ENCODE measurements at regions not wholly inside any gene's neighbourhood (a gene's known extent, or its start where the extent isn't known, plus 50 kb on each side); places are given as distances from the start of the nearest gene placed in this dataset.

GRCh38 chr1:193519922-193520321 is 333.5 kb upstream of the B3GALT2 start:
- DNase-seq (ENCODE audit: low read depth in 3 of 3): no peak

DNA sequence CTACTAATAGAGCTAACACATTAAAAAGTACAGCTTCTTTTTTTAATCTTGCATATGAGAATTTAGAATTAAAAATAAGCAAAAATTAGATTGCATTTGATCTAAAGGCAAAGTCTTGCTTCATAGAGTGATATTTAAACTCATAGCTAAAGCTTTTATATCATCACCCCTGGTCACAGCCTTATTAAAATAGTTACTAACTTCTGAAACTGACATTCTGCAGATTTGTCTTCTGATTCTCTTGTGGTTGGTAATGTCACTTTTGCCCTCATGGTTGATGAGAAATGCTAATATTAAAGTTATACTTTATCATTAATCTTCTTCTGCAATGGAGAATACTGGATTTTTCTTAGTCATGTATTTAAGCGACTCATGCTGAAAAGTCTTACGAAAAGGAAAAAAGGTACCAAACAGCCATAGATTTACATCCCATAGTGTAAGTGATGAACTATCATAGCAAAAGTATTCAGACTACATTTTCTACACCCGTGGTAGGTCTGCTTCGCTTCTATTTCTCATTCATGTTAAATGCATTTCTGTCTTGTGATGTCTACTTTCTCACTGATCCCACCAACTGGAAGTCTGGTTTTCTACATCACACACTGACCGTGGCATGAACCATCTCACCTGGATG is 330.5 kb upstream of the B3GALT2 start:
- no peak for DNase-seq (ENCODE audit: low read depth in 3 of 3)

DNA sequence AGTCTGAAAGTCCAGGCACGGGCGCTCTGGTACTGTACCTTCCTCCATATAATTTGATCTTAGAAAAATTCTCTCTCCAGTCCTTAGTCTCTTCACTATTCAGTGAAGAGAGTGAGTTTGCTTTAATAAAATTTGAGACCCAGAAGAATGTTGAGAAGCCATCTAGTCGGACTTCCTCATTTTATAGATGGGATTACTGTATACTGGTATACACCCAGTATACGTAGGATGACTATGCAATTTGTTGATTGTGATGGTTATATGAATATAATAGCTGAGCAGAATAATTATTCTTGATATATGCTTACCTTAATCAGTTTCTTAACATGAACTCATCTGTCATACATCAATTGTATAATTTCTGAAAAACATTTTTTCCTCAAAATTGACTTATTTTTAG is 328.0 kb upstream of the B3GALT2 start:
- DNase-seq (ENCODE audit: low read depth in 3 of 3): no peak

GRCh38 chr1:193513032-193513431 is 326.6 kb upstream of the B3GALT2 start:
- no peak for DNase-seq (ENCODE audit: low read depth in 3 of 3)

GRCh38 chr1:193504920-193505319 is 318.5 kb upstream of the B3GALT2 start:
- DNase-seq (ENCODE audit: low read depth in 3 of 3): no peak

GRCh38 chr1:193498088-193498655 is 311.8 kb upstream of the B3GALT2 start:
- no peak for DNase-seq (ENCODE audit: low read depth in 3 of 3)

GRCh38 chr1:193494368-193494767 is 308.0 kb upstream of the B3GALT2 start:
- DNase-seq (ENCODE audit: low read depth in 3 of 3): no peak

DNA sequence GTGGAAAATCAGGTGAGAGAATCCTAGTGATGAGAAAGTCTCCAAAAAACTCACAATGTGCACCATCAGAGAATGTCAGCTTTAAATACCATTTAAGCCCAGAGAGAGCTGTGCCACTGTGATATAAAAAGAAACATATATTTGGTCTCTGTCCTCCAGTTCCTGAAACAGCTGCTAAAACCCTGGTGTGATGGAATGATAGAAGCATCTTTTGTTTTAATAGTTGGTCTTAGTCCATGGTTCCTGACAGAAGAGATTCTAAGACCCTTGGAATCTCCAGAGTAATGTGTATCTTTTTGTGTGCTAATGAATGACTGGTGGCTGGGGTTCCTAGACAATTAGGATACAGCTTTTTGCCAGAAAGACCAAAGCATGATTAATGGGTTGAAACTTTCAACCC is 302.8 kb upstream of the B3GALT2 start:
- no peak for DNase-seq (ENCODE audit: low read depth in 3 of 3)

DNA sequence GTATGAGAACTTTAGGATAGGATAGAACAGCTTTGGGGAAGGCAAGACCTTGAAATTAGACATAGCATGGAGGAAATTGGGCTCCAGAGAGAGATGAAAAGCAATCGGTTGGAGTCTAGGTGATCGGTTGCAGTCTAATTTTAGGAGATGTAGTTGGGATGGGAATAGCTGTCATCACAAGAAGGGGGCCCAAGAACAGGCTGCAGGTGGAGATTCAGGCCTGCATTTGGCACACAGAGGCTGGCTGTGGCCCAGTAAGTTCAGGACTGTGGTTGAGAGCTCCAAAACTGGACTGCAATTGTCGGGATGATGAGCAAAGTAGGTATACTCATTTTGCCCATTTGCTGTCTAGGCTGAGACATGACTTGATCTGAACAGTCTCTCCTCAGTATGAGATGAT is 301.3 kb upstream of the B3GALT2 start:
- no peak for DNase-seq (ENCODE audit: low read depth in 3 of 3)

DNA sequence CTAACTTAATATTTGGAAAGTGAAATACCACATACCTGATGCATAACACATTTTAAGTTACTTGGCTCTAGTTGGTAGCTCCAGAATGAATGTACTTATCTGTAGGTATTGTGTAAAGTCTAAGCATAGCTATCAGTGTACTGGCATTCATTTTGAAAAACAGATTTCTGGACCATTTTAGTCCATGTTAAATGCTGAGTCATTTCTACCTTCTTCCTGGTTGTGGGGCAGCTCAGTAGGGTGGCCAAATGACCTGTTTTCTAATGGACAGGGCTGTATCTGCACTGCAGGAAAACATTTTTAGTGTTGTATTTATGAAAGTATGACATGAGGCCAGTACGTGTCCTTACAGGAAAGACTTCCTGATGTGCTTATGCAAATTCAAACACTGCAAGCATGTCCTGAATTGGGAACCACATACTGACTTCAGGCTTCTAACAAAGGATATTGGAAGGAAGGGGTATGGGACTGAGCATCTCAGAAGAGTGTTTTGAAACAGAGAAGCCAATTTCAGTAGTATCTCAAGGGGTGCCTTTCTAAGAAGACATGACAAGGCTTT is 300.3 kb upstream of the B3GALT2 start:
- no peak for DNase-seq (ENCODE audit: low read depth in 3 of 3)

DNA sequence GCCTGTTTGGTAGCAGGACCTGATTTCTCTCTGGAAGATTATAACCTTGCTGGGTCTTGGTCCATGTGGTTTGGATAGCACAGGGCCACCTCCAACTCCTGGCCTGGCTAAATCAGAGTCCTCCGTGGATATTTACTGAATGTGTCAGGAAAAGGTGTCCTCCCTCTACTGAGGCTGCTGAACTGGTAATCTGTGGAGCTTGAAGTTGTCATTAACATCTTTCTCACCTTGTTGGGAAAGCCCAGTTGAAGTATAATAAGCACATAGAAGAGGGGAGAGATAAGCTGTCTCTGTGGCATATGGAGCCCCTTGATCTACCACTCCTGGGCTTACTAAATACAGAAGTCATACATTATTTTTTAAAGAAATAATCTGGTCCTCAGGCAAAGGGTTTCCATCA is 294.3 kb upstream of the B3GALT2 start:
- DNase-seq (ENCODE audit: low read depth in 3 of 3): no peak

GRCh38 chr1:193479187-193479586 is 292.8 kb upstream of the B3GALT2 start:
- peak; percentile 7 to 39 (median 13) for DNase-seq (ENCODE audit: low read depth in 3 of 3)

GRCh38 chr1:193476748-193477147 is 290.3 kb upstream of the B3GALT2 start:
- no peak for DNase-seq (ENCODE audit: low read depth in 3 of 3)

GRCh38 chr1:193473932-193474331 is 287.5 kb upstream of the B3GALT2 start:
- no peak for DNase-seq (ENCODE audit: low read depth in 3 of 3)

DNA sequence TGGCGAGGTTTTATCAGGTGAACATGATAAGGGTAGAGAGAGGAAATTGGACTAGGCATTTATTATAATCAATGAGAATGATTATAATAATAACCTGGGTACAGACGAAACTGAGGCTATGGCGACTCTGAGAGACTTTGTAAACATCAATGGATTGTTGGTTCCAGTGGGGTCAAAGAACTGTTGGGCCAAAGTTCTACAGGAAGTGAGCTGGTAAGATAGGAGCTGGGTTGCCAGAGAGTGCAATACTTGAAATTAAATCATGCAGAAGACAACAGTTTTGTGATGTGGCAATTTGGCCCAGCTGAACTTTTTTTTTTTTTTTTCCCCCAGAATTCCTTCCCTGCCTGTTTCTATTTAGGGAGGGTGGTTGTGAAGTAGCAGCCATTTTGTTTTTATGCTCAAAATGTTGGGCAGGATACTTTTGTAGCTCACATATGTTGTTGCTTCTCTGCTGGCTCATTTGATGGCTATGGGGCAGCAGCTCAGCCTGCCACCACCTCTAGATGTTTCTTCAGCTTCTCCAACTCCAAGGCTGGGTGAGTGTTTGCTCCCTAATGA is 286.5 kb upstream of the B3GALT2 start:
- DNase-seq (ENCODE audit: low read depth in 3 of 3): no peak

DNA sequence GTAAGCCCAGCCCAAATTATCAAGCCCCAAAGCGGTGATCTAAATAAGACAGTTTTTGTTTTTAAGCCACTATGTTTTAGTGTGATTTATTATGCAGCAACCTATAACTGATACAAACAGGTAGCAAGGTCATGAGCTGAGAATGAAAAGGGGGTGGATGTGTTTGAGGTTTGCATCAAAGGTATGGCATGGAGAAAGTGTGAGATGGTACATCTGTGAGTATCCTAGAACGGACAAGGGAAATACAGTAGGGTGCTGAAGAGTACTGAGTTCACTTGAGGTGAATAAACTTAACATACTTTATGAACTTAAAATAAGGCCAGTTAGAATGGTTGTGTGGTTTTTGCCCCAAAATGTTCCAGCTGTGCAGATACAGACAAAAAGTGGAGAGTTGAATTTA is 286.0 kb upstream of the B3GALT2 start:
- no peak for DNase-seq (ENCODE audit: low read depth in 3 of 3)

- DNase-seq (ENCODE audit: low read depth in 3 of 3): no peak
Observed at GRCh38 chr1:193471981-193472380, 285.6 kb upstream of the B3GALT2 start.

GRCh38 chr1:193463326-193463932 is 277.0 kb upstream of the B3GALT2 start:
- DNase-seq (ENCODE audit: low read depth in 3 of 3): no peak

DNA sequence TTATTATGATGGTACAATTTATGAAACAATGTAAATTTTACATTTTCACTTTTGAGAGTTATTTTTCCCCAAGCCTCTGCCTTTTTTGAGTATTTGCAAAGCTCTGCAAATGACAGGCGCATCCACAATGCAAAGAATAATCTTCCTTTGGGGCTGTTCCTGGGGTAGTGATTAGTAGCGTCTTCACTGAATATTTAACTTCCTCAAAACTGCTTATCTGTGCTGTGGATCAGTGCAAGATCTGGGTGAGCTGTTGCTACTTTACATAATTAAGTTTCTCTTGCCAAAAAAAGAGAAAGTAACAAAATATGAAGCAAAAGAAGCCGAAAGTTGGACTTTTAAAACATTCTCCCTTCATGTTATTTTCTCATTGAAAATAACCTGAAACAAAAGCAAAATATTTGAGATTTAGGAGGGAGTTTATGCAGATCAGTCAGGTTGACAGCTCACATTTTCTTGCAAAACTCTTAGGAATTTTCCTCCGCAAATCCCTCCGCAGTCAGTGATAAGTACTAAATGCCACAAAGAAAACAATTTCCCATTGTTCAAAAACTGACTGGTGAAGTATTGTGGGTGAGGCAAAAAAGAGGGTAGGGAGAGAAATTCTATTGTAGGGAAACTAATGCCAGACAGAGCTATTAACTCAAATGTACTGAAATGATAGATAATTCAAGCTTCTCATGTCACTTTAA is 276.4 kb upstream of the B3GALT2 start:
- DNase-seq (ENCODE audit: low read depth in 3 of 3): no peak

- DNase-seq (ENCODE audit: low read depth in 3 of 3): no peak
Observed at GRCh38 chr1:193458628-193459027, 272.2 kb upstream of the B3GALT2 start.

DNA sequence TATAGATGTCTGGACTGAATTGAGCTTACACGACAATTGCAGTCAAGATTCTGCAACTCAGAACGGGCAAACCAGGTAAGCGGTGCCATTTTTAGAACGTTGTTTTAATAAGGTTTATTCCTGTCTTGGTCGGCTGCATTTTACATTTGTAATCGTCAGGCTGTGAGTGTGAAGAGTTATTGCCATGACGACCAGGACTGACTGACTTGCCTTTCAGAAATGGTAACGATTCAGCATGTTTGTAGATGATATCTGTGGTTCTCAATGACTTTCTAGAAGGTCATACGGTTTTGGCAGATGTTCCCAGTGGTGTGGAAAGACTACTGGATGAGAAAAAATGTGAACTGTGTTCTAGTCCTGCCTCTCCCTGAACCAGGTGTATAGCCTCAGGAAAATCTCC is 271.3 kb upstream of the B3GALT2 start:
- DNase-seq (ENCODE audit: low read depth in 3 of 3): no peak

- no peak for DNase-seq (ENCODE audit: low read depth in 3 of 3)
Observed at GRCh38 chr1:193456811-193457280, 270.4 kb upstream of the B3GALT2 start.
